ENCODE measurements at regions not wholly inside any gene's neighbourhood (a gene's known extent, or its start where the extent isn't known, plus 50 kb on each side); places are given as distances from the start of the nearest gene placed in this dataset.

GRCh38 chr5:6134281-6134680 lies 244.1 kb downstream of the MED10 start:
- no peak for TF ChIP-seq CTCF (IDR thresholded peaks at IDR 0.05)
- TF ChIP-seq NR2C2 (CRISPR knock-in tag; IDR thresholded peaks at IDR 0.05), result no peak
- TF ChIP-seq JUN (CRISPR knock-in tag; IDR thresholded peaks at IDR 0.05), result no peak
- TF ChIP-seq NR1H2 (CRISPR knock-in tag; IDR thresholded peaks at IDR 0.05), result no peak
- TF ChIP-seq E2F1 (CRISPR knock-in tag; IDR thresholded peaks at IDR 0.05), result no peak
- no peak for TF ChIP-seq ETV6 (CRISPR knock-in tag; IDR thresholded peaks at IDR 0.05)
- no peak for TF ChIP-seq SOX15 (CRISPR knock-in tag; IDR thresholded peaks at IDR 0.05)
- no peak for TF ChIP-seq FOXK1 (CRISPR knock-in tag; IDR thresholded peaks at IDR 0.05)
